HG03039 (cell line): ENCODE measurements at regions not wholly inside any gene's neighbourhood (a gene's known extent, or its start where the extent isn't known, plus 50 kb on each side); places are given as distances from the start of the nearest gene placed in this dataset.

ENCODE experiments used
- ATAC-seq: cut with Tn5 transposase; IDR thresholded peaks from one replicate; pipeline ENCODE4 v1.9.1; 2021; ENCODE audit warnings: mild to moderate bottlenecking, moderate library complexity; ENCODE audit not compliant: unreplicated experiment

- no peak for ATAC-seq
Measured at GRCh38 chr4:152039023-152039481, 278.2 kb upstream of the GATB start.

- no peak for ATAC-seq
Measured at GRCh38 chr4:152038238-152038637, 277.4 kb upstream of the GATB start.

GRCh38 chr4:152037435-152037834 is 276.6 kb upstream of the GATB start:
- no peak for ATAC-seq

GRCh38 chr4:152033621-152034020 is 272.8 kb upstream of the GATB start:
- no peak for ATAC-seq

GRCh38 chr4:152032722-152033131 is 271.9 kb upstream of the GATB start:
- ATAC-seq: no peak

GRCh38 chr4:152029631-152030030 is 268.8 kb upstream of the GATB start:
- no peak for ATAC-seq

GRCh38 chr4:152028131-152028530 is 267.3 kb upstream of the GATB start:
- ATAC-seq: no peak

- no peak for ATAC-seq
Measured at GRCh38 chr4:152024881-152025280, 264.1 kb upstream of the GATB start.

GRCh38 chr4:152023674-152024073 is 262.9 kb upstream of the GATB start:
- no peak for ATAC-seq

- ATAC-seq: no peak
Measured at GRCh38 chr4:152022543-152022942, 261.7 kb upstream of the GATB start.

GRCh38 chr4:152021788-152022438 is 261.1 kb upstream of the GATB start:
- ATAC-seq: no peak

GRCh38 chr4:152020073-152020472 is 259.3 kb upstream of the GATB start:
- ATAC-seq: no peak

GRCh38 chr4:152016303-152016620 is 255.5 kb upstream of the GATB start:
- ATAC-seq: no peak

- no peak for ATAC-seq
Measured at GRCh38 chr4:152015597-152016302, 254.9 kb upstream of the GATB start.

GRCh38 chr4:152014280-152014679 is 253.5 kb upstream of the GATB start:
- peak; percentile 95 for ATAC-seq

- ATAC-seq: no peak
Measured at GRCh38 chr4:152011469-152011868, 250.7 kb upstream of the GATB start.

- no peak for ATAC-seq
Measured at GRCh38 chr4:152010710-152011079, 249.9 kb upstream of the GATB start.

GRCh38 chr4:152009983-152010709 is 249.3 kb upstream of the GATB start:
- no peak for ATAC-seq

- no peak for ATAC-seq
Measured at GRCh38 chr4:152009031-152009670, 248.3 kb upstream of the GATB start.

GRCh38 chr4:152007111-152007510 is 246.3 kb upstream of the GATB start:
- no peak for ATAC-seq

- no peak for ATAC-seq
Measured at GRCh38 chr4:152004801-152005200, 244.0 kb upstream of the GATB start.

- no peak for ATAC-seq
Measured at GRCh38 chr4:152000518-152000917, 239.7 kb upstream of the GATB start.
